HG03342 (cell line): ENCODE measurements at regions not wholly inside any gene's neighbourhood (a gene's known extent, or its start where the extent isn't known, plus 50 kb on each side); places are given as distances from the start of the nearest gene placed in this dataset.

Experiments used
- ATAC-seq: cut with Tn5 transposase; IDR thresholded peaks from one replicate; pipeline ENCODE4 v1.9.1; 2021; ENCODE audit warnings: mild to moderate bottlenecking, moderate library complexity; ENCODE audit not compliant: unreplicated experiment

- no peak for ATAC-seq
These were observed 60.6 kb upstream of the TRPC7 start for GRCh38 chr5:136425921-136426320.

DNA sequence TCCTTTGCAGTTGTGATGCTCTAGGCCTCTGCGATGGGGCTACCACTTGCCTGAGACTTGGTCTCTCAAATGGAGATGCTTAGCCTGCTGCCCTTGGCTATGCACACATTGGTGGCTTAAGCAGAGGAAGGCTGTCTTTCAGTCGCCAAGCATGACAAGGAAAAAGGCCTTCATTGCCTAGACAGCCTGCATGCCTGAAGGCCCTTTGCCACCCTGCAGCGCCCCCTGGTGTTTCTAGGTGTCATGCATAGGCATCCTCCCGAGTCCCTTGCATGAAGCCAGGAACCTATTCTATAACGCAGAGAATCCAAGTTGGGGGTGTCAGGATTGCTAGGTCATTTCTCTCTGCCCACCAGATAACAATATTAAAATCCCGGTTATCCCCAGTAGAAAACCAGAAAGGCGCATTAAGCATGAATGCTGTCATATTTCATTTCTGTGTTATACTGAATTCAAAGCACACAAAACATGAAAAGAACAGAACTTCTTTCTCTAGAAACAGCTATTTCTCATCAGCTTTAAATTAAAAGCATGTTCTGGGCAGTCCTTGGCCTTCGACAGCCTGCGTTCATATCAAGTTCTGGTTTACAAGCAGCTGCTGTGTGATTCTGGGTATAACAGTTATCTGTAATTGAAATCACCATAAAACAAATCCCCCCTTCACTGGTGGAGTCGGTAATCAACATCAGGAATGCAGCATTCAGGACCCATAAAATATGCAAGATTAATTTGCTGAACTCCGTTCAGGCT lies 59.7 kb upstream of the TRPC7 start:
- peak; percentile 88 for ATAC-seq

- no peak for ATAC-seq
These were observed 58.7 kb upstream of the TRPC7 start for GRCh38 chr5:136423944-136424606.

DNA sequence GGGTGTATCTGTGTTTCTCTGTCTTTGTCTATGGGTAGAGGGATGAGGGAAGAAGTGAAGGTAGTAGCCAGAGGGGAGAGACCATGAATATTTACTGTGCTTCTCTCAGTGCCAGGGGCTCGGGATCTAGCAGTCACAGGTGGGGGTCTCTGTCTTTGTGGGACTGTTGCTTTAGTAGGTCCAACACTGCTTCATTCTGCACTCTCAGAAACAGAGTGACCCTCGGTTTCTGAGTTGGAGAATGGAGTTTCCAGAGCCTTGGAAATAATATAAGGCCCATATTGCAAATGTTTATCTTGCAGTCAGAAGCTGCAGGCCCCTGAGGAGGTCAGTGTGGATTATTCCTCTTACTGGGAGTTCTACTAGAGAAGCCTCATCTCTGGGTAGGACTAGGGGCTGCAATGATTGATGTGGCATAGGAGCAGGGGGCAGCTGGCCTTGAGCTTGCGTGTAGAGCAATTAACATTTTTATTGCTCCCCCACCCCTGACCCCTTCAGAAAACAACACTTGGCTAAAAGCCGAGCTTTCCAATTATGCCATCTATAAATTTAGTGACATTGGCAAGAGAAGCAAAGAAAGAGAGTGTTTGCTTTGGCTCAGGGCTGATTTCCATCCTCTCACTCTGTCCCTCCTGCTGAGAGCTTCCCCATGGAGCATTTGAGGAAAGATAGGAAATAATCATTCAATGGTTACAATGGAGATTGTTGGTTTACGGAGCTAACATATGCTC lies 55.0 kb upstream of the TRPC7 start:
- ATAC-seq, result no peak

DNA sequence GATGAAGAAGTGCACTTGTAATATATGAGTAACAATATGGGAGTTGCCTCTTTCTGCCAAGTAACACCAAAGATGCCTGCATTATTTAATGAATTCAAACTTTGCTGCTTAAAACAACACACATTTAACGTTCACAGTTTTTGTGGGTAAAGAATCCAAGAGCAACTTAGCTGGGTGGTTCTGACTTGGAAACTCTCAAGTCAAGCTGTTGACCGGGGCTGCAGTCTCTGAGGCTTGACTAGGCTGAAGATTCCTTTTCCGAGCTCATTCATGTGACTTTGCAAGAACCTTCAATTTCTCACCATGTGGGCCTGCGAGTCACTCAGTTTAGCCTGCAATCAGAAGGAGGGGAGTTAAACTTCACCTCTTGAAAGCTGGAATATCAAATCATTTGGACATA lies 53.0 kb upstream of the TRPC7 start:
- ATAC-seq, result no peak
